Thyroid gland (tissue), 4 donors: ENCODE measurements at regions not wholly inside any gene's neighbourhood (a gene's known extent, or its start where the extent isn't known, plus 50 kb on each side); places are given as distances from the start of the nearest gene placed in this dataset.

Experiments
- POLR2A ChIP-seq, 2 donors: fragments of 450-650 bp; IDR thresholded peaks; one replicate each; pipeline ENCODE4 v1.6.1; 2017; ENCODE audit warnings: antibody characterized with exemption in 2 of 2, mild to moderate bottlenecking in 2 of 2, moderate library complexity in 1 of 2
- TF ChIP-seq, protein P1 (sequence below), 6 experiments: fragments of 200-600 bp in 3 of 6; fragments of 450-650 bp in 3 of 6; sonication (generic) in 3 of 6; IDR thresholded peaks; one replicate each; pipeline ENCODE4 v1.5.1; 2016 to 2019; ENCODE audit warnings: antibody characterized with exemption in 6 of 6, mild to moderate bottlenecking in 2 of 6, inconsistent platforms in 1 of 6, moderate library complexity in 1 of 6

DNA sequence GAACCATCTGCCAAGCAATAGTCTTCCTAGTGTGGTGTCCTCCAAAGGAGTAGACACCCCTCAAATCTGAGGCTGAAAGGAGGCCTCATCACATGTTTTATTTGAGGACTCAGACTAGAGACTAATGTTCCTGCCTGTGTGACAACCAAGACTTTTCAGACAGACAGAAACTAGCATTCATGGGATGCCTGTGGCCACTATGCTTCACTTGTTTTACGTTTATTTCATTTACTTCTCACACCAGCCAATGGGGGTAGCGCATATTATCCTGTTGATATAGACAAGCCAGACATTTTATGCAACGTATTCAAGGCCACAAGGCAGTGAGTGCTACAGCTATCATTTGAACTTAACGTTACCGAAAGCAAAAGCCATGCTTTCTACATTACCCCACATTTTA, 391.7 kb upstream of the HTR2A start:
- no peak for TF ChIP-seq POLR2A (IDR thresholded peaks at IDR 0.05)
- TF ChIP-seq, protein P1, sequence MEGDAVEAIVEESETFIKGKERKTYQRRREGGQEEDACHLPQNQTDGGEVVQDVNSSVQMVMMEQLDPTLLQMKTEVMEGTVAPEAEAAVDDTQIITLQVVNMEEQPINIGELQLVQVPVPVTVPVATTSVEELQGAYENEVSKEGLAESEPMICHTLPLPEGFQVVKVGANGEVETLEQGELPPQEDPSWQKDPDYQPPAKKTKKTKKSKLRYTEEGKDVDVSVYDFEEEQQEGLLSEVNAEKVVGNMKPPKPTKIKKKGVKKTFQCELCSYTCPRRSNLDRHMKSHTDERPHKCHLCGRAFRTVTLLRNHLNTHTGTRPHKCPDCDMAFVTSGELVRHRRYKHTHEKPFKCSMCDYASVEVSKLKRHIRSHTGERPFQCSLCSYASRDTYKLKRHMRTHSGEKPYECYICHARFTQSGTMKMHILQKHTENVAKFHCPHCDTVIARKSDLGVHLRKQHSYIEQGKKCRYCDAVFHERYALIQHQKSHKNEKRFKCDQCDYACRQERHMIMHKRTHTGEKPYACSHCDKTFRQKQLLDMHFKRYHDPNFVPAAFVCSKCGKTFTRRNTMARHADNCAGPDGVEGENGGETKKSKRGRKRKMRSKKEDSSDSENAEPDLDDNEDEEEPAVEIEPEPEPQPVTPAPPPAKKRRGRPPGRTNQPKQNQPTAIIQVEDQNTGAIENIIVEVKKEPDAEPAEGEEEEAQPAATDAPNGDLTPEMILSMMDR (IDR thresholded peaks at IDR 0.05), result no peak
